Body of pancreas (tissue), 4 donors: ENCODE measurements at regions not wholly inside any gene's neighbourhood (a gene's known extent, or its start where the extent isn't known, plus 50 kb on each side); places are given as distances from the start of the nearest gene placed in this dataset.

Experiments
- POLR2A ChIP-seq, 3 donors: fragments of 450-650 bp; IDR thresholded peaks; one replicate each; pipeline ENCODE4 v1.6.1; 2016; ENCODE audit warnings: antibody characterized with exemption in 3 of 3, mild to moderate bottlenecking in 2 of 3
- TF ChIP-seq, protein P1 (sequence below), 7 experiments: fragments of 450-650 bp in 4 of 7; fragments of 200-600 bp in 3 of 7; sonication (generic) in 3 of 7; IDR thresholded peaks; one replicate each; pipeline ENCODE4 v1.5.1; 2016 to 2019; ENCODE audit warnings: antibody characterized with exemption in 7 of 7

DNA sequence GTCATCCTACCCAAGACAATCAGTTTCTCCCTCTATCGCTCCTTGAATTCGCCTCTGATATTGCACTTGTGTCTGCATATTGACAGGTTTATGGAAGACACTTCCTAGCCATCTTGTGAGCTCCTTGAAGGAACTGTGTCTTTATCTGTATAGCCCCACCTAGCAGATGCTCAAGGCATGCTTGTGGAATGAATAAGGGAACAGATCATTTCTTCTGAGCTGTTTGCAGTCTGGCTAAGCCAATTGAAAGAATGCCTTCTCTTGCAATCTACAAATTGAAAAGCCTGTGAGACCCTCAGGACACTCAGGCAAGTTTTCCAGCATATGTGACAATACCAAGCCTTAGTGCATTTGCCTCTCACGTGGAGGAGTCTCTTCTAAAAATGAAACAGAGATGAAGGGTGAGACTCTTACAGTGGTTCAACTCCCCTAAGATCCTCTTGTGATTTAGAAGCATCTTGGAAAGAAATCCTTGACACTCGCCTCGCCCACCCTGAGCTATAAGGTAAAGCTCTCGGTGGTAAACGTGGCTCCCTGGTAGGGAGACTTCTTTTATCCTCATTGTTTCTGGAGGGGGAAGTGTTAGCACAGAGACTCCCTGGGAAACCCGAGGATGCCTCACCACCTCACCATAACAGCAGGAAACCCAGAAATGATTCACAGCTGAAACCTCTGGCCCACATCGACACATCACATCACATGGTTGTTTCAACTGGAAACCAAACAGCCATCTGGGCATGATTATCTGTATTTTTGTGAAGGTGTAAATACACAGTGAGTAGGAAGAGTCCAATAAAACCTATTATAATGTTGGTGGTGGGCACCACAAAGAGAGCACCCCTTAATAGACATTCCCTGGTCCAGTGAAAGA lies 112.3 kb upstream of the BCL2L14 start:
- TF ChIP-seq, protein P1, sequence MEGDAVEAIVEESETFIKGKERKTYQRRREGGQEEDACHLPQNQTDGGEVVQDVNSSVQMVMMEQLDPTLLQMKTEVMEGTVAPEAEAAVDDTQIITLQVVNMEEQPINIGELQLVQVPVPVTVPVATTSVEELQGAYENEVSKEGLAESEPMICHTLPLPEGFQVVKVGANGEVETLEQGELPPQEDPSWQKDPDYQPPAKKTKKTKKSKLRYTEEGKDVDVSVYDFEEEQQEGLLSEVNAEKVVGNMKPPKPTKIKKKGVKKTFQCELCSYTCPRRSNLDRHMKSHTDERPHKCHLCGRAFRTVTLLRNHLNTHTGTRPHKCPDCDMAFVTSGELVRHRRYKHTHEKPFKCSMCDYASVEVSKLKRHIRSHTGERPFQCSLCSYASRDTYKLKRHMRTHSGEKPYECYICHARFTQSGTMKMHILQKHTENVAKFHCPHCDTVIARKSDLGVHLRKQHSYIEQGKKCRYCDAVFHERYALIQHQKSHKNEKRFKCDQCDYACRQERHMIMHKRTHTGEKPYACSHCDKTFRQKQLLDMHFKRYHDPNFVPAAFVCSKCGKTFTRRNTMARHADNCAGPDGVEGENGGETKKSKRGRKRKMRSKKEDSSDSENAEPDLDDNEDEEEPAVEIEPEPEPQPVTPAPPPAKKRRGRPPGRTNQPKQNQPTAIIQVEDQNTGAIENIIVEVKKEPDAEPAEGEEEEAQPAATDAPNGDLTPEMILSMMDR (IDR thresholded peaks at IDR 0.05), result no peak
- no peak for TF ChIP-seq POLR2A (IDR thresholded peaks at IDR 0.05)
